Astrocyte (in vitro differentiated cells and primary cell): ENCODE measurements at regions not wholly inside any gene's neighbourhood (a gene's known extent, or its start where the extent isn't known, plus 50 kb on each side); places are given as distances from the start of the nearest gene placed in this dataset.

Source experiments
- DNase-seq: peaks from one replicate; pipeline ENCODE4 v3.0.0-alpha.2; 2010; ENCODE audit warnings: low read depth
- FAIRE-seq: peaks from 2 replicates; lab custom pipeline; 2011; peaks lifted over from hg19 to GRCh38; lab: Jason Lieb, UNC
- H2AFZ ChIP-seq: 2 replicates; pipeline ENCODE4 v1.6.0; 2012; ENCODE audit warnings: low read depth, low read length, inconsistent platforms
- H3K27ac ChIP-seq: 2 replicates; pipeline ENCODE4 v1.5.1; 2011; ENCODE audit warnings: low read depth, low read length, inconsistent platforms
- H3K27me3 ChIP-seq: 2 replicates; pipeline ENCODE4 v1.6.0; 2011; ENCODE audit warnings: low read length, inconsistent platforms; ENCODE audit not compliant: insufficient read depth
- H3K36me3 ChIP-seq: 2 replicates; pipeline ENCODE4 v1.5.1; 2011; ENCODE audit warnings: low read length, inconsistent platforms; ENCODE audit not compliant: insufficient read depth
- H3K4me1 ChIP-seq: 2 replicates; pipeline ENCODE4 v1.5.1; 2011; ENCODE audit warnings: low read length, inconsistent platforms; ENCODE audit not compliant: insufficient read depth
- H3K4me2 ChIP-seq: 2 replicates; pipeline ENCODE4 v1.6.0; 2012; ENCODE audit warnings: low read length, inconsistent platforms
- H3K4me3 ChIP-seq: 2 replicates; pipeline ENCODE4 v1.5.1; 2011; ENCODE audit warnings: low read depth, mild to moderate bottlenecking, low read length, inconsistent platforms; ENCODE audit not compliant: insufficient read depth
- H3K79me2 ChIP-seq: 2 replicates; pipeline ENCODE4 v1.6.0; 2012; ENCODE audit warnings: mild to moderate bottlenecking, low read length, inconsistent platforms; ENCODE audit not compliant: insufficient read depth
- H3K9ac ChIP-seq: 2 replicates; pipeline ENCODE4 v1.6.0; 2012; ENCODE audit warnings: mild to moderate bottlenecking, low read length, inconsistent platforms
- H3K9me3 ChIP-seq: 2 replicates; pipeline ENCODE4 v1.5.1; 2012; ENCODE audit warnings: low read depth, mild to moderate bottlenecking, low read length, inconsistent platforms; ENCODE audit not compliant: insufficient read depth
- H4K20me1 ChIP-seq: 2 replicates; pipeline ENCODE4 v1.6.0; 2012; ENCODE audit warnings: low read length, inconsistent platforms; ENCODE audit not compliant: insufficient read depth
- H3K27ac Mint-ChIP-seq: one replicate; pipeline ENCODE4 v1.8.0; 2021; ENCODE audit warnings: mild to moderate bottlenecking, mixed read lengths; ENCODE audit not compliant: unreplicated experiment
- H3K27me3 Mint-ChIP-seq: one replicate; pipeline ENCODE4 v1.8.0; 2021; ENCODE audit warnings: low read depth, mixed read lengths; ENCODE audit not compliant: unreplicated experiment
- H3K36me3 Mint-ChIP-seq: one replicate; pipeline ENCODE4 v1.8.0; 2021; ENCODE audit warnings: low read depth, mixed read lengths; ENCODE audit not compliant: unreplicated experiment
- H3K4me1 Mint-ChIP-seq: one replicate; pipeline ENCODE4 v1.8.0; 2021; ENCODE audit warnings: low read depth, mixed read lengths; ENCODE audit not compliant: unreplicated experiment
- H3K4me3 Mint-ChIP-seq: one replicate; pipeline ENCODE4 v1.8.0; 2021; ENCODE audit warnings: mild to moderate bottlenecking, moderate library complexity, mixed read lengths; ENCODE audit not compliant: unreplicated experiment
- H3K9me3 Mint-ChIP-seq: one replicate; pipeline ENCODE4 v1.8.0; 2021; ENCODE audit warnings: mild to moderate bottlenecking, mixed read lengths; ENCODE audit not compliant: unreplicated experiment
- EZH2 ChIP-seq: IDR thresholded peaks from 2 replicates; pipeline ENCODE4 v1.6.1; 2012; ENCODE audit warnings: mild to moderate bottlenecking, low read length, inconsistent platforms; ENCODE audit not compliant: insufficient read depth
- TF ChIP-seq, protein P1 (sequence below): IDR thresholded peaks from 2 replicates; pipeline ENCODE4 v1.5.1; 2011; ENCODE audit warnings: low read depth, mild to moderate bottlenecking, inconsistent platforms, low read length, moderate library complexity; ENCODE audit not compliant: insufficient read depth

DNA sequence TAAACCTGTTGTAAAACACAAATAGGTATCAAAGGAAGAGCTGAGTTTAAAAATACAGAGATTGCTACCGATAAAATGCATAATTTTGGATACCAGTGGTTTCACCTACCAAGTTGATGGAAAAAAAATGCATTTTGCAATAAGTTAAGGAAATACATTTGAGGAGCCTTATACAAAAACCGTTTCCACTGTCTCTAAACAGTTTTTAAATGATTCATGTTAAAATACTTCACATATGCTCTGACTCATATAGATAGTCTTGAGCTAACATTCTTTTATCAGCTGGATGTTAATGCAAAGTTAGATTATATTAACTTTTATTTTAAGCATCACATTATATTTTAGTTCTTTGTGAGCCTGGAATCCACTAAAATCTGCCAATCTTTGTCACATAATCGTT lies 50.6 kb upstream of the ANKRD17 start:
- no peak overlapping the region for H2AFZ ChIP-seq
- peak; percentile 17 for FAIRE-seq
- Mint-ChIP-seq H3K9me3 (no peaks in the 10 kb centered on the region), H3K27me3 (no peaks in the 10 kb centered on the region), H3K4me1 (peaks cover 8% of the 10 kb centered on the region), H3K27ac (no peak overlapping the region), H3K36me3 (no peaks in the 10 kb centered on the region), H3K4me3 (no peak overlapping the region)
- H3K27ac ChIP-seq = peak overlapping the region; percentile 30
- no peaks in the 10 kb centered on the region for H3K27me3 ChIP-seq
- H3K4me1 ChIP-seq = peaks cover 11% of the 10 kb centered on the region
- H3K9ac ChIP-seq = no peak overlapping the region
- H3K9me3 ChIP-seq = no peaks in the 10 kb centered on the region
- H3K4me2 ChIP-seq = peak overlapping the region; percentile 66
- H3K4me3 ChIP-seq = no peak overlapping the region
- DNase-seq = peak; percentile 43
- H3K36me3 ChIP-seq = no peaks in the 10 kb centered on the region
- TF ChIP-seq, protein P1, sequence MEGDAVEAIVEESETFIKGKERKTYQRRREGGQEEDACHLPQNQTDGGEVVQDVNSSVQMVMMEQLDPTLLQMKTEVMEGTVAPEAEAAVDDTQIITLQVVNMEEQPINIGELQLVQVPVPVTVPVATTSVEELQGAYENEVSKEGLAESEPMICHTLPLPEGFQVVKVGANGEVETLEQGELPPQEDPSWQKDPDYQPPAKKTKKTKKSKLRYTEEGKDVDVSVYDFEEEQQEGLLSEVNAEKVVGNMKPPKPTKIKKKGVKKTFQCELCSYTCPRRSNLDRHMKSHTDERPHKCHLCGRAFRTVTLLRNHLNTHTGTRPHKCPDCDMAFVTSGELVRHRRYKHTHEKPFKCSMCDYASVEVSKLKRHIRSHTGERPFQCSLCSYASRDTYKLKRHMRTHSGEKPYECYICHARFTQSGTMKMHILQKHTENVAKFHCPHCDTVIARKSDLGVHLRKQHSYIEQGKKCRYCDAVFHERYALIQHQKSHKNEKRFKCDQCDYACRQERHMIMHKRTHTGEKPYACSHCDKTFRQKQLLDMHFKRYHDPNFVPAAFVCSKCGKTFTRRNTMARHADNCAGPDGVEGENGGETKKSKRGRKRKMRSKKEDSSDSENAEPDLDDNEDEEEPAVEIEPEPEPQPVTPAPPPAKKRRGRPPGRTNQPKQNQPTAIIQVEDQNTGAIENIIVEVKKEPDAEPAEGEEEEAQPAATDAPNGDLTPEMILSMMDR = no peak
- TF ChIP-seq EZH2 = no peak
- H3K79me2 ChIP-seq = no peaks in the 10 kb centered on the region
- no peaks in the 10 kb centered on the region for H4K20me1 ChIP-seq
